IPS DF 6.9 (cell line): ENCODE measurements at regions not wholly inside any gene's neighbourhood (a gene's known extent, or its start where the extent isn't known, plus 50 kb on each side); places are given as distances from the start of the nearest gene placed in this dataset.

Source experiments
- DNase-seq: peaks from one replicate; pipeline ENCODE4 v3.0.0-alpha.2; 2013; ENCODE audit warnings: low read depth, low spot score
- H3K27ac ChIP-seq: one replicate; pipeline ENCODE4 v1.5.1; 2013; ENCODE audit warnings: low read length, control low read depth
- H3K27me3 ChIP-seq: 2 replicates; pipeline ENCODE4 v1.6.1; 2013; ENCODE audit warnings: mild to moderate bottlenecking, low read length; ENCODE audit not compliant: control insufficient read depth, insufficient read depth
- H3K36me3 ChIP-seq: 2 replicates; pipeline ENCODE4 v1.6.1; 2013; ENCODE audit warnings: low read length; ENCODE audit not compliant: control insufficient read depth, insufficient read depth
- H3K4me1 ChIP-seq: 2 replicates; pipeline ENCODE4 v1.6.1; 2013; ENCODE audit warnings: low read length; ENCODE audit not compliant: control insufficient read depth, insufficient read depth
- H3K4me3 ChIP-seq: 2 replicates; pipeline ENCODE4 v1.5.1; 2013; ENCODE audit warnings: mild to moderate bottlenecking, low read length
- H3K9me3 ChIP-seq: 2 replicates; pipeline ENCODE4 v1.6.1; 2013; ENCODE audit warnings: low read length, inconsistent platforms; ENCODE audit not compliant: control insufficient read depth, insufficient read depth
- WGBS: extraction: QIAGEN DNeasy Blood & Tissue Kit; methylation state at CpG from one replicate; pipeline ENCODE4 v1.1.7; 2013; ENCODE audit warnings: mixed read lengths, missing lambda C conversion rate; ENCODE audit not compliant: insufficient read length, insufficient coverage; 5-methylcytosine and 5-hydroxymethylcytosine counted together

- Histone ChIP-seq H3K4me1 (no peaks in the 10 kb centered on the region), H3K4me3 (no peak overlapping the region), H3K36me3 (no peaks in the 10 kb centered on the region), H3K27me3 (no peaks in the 10 kb centered on the region), H3K27ac (no peak overlapping the region), H3K9me3 (no peaks in the 10 kb centered on the region)
- 100% methylated on average over 1 of the region's 2 CpGs for WGBS
- DNase-seq = no peak
Measured at GRCh38 chr2:58671675-58672074, 430.6 kb upstream of the FANCL start.

- no peaks in the 10 kb centered on the region for H3K4me1 ChIP-seq
- no peak overlapping the region for H3K27ac ChIP-seq
- no peak overlapping the region for H3K4me3 ChIP-seq
- H3K36me3 ChIP-seq = no peaks in the 10 kb centered on the region
- H3K27me3 ChIP-seq = no peaks in the 10 kb centered on the region
- H3K9me3 ChIP-seq = no peaks in the 10 kb centered on the region
- no peak for DNase-seq
- no CpG with 5 or more reads among the region's 5 CpGs for WGBS
Measured at GRCh38 chr2:58669998-58670397, 428.9 kb upstream of the FANCL start.

- DNase-seq = no peak
Measured at GRCh38 chr2:58667137-58667774, 426.1 kb upstream of the FANCL start.

DNA sequence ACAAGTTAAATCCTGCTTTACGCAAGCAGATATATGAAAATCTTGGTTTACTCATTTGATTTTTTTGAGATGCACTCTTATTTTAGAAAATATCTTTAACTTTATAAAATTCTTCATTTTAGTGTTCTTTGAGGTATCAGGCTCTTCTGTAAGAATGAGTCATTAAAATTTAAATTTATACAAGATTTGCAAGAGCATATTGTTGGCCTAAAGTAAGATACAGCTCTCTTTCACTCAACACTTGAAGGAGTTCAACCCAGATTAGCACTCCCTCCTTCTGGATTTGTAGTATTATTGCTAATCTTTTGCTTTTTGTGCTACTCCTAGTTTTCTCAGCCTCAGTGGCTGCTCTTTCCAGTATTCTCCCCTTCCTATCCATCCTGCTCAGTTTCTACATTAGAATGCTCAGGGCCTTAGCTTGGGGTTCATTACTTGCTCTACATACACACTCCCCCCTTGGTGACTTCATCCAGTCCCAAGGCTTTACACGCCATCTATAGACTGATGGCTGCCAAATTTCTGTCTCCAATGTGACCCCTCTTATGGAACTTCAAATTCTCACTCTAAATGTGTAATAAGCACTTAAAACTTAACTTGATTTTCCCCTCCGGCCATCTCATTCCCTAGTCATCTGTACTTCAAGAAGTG, 425.3 kb upstream of the FANCL start:
- no peak overlapping the region for H3K4me3 ChIP-seq
- H3K4me1 ChIP-seq = no peaks in the 10 kb centered on the region
- no peak for DNase-seq
- H3K9me3 ChIP-seq = no peaks in the 10 kb centered on the region
- no peak overlapping the region for H3K27ac ChIP-seq
- no peaks in the 10 kb centered on the region for H3K27me3 ChIP-seq
- WGBS = no CpG with 5 or more reads among the region's 3 CpGs
- no peaks in the 10 kb centered on the region for H3K36me3 ChIP-seq

More at GRCh38 chr2:58667137-58667774, 426.1 kb upstream of the FANCL start:
- Histone ChIP-seq H3K4me1 (no peaks in the 10 kb centered on the region), H3K4me3 (no peak overlapping the region), H3K36me3 (no peaks in the 10 kb centered on the region), H3K27me3 (no peaks in the 10 kb centered on the region), H3K27ac (no peak overlapping the region), H3K9me3 (no peaks in the 10 kb centered on the region)
- WGBS = no CpG with 5 or more reads among the region's 3 CpGs

GRCh38 chr2:58665154-58665553, 424.0 kb upstream of the FANCL start:
- WGBS = no CpG with 5 or more reads among the region's 3 CpGs
- no peak for DNase-seq
- Histone ChIP-seq H3K4me3 (no peak overlapping the region), H3K9me3 (no peaks in the 10 kb centered on the region), H3K27ac (no peak overlapping the region), H3K27me3 (no peaks in the 10 kb centered on the region), H3K36me3 (no peaks in the 10 kb centered on the region), H3K4me1 (no peaks in the 10 kb centered on the region)

DNA sequence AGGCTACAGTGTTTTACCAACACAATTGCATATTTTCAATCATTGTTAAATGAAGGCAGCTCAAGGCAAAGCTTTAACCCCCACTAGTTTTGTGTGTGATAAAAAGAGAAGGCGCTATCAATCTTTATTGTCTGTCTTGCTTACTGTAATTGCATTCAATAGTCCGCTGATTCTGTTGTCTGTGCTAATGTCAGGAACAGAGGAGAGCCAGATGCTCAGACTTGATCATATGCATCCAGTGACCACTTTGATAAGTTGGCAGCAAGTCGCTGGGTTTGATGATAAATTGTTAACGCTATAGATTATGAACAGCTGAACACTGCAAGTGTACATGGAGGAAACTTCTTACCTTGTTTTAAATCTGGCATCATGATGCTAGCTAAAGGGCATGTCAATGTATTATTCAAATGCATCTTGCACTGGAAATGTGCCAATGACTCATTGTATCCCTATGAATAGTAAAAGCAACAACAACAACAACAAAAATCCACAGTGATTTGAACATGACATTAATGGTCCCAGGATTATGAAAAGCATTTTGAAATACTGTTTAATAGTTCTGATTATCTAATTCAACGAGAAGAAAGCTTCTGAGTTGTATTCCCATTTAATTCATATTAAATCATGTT, 423.5 kb upstream of the FANCL start:
- no CpG with 5 or more reads among the region's 5 CpGs for WGBS
- no peaks in the 10 kb centered on the region for H3K9me3 ChIP-seq
- H3K4me3 ChIP-seq = no peak overlapping the region
- no peaks in the 10 kb centered on the region for H3K4me1 ChIP-seq
- no peaks in the 10 kb centered on the region for H3K27me3 ChIP-seq
- DNase-seq = no peak
- H3K36me3 ChIP-seq = no peaks in the 10 kb centered on the region
- H3K27ac ChIP-seq = no peak overlapping the region

DNA sequence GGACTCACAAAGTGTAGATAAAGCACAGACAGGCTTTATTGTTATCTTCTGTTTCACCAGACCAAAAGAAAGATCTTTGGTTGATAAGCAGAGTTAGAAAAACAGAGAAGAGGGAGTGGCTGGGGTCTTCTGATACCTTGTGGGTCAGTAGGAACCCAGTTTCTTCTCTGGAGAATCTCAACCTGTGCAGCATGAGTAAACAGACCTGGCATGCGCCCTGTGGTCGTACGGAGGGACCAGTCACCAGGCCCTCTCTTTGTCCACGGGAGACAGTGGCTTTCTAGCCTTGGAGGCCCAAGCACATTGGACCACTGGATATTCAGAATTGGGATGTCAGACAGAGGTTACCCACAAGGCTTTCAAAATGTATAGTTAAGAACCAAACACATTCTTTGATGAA, 418.9 kb upstream of the FANCL start:
- no peak for DNase-seq
- no peak overlapping the region for H3K4me3 ChIP-seq
- H3K9me3 ChIP-seq = no peaks in the 10 kb centered on the region
- no peak overlapping the region for H3K27ac ChIP-seq
- no peaks in the 10 kb centered on the region for H3K27me3 ChIP-seq
- H3K36me3 ChIP-seq = no peaks in the 10 kb centered on the region
- no peaks in the 10 kb centered on the region for H3K4me1 ChIP-seq
- WGBS = no CpG with 5 or more reads among the region's 4 CpGs

GRCh38 chr2:58655152-58655551, 414.0 kb upstream of the FANCL start:
- Histone ChIP-seq H3K4me3 (no peak overlapping the region), H3K4me1 (no peaks in the 10 kb centered on the region), H3K9me3 (no peaks in the 10 kb centered on the region), H3K36me3 (no peaks in the 10 kb centered on the region), H3K27me3 (no peaks in the 10 kb centered on the region), H3K27ac (no peak overlapping the region)
- no peak for DNase-seq

GRCh38 chr2:58651930-58652329, 410.8 kb upstream of the FANCL start:
- no peaks in the 10 kb centered on the region for H3K36me3 ChIP-seq
- no peaks in the 10 kb centered on the region for H3K27me3 ChIP-seq
- DNase-seq = no peak
- no CpG with 5 or more reads among the region's 5 CpGs for WGBS
- no peak overlapping the region for H3K4me3 ChIP-seq
- no peaks in the 10 kb centered on the region for H3K9me3 ChIP-seq
- no peaks in the 10 kb centered on the region for H3K4me1 ChIP-seq
- H3K27ac ChIP-seq = no peak overlapping the region

DNA sequence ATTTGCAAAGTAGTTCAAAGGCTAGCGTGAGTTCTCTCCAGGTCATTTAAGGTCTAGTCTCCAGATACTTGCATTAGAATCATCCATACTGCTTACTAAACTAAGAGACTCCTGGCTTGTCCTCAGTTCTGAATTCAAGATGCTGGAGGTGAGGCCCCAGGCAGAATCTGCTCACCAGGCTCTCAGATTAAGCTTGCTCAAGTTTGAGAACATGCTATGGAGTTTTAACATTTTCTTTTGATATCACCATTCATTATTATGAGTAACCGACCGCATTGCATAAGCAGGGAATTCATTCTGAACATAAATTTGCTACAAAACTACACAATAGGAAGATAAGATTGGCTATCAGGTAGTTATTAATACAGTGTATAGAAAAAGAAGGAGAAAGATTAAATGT, 409.7 kb upstream of the FANCL start:
- H3K9me3 ChIP-seq = no peaks in the 10 kb centered on the region
- H3K36me3 ChIP-seq = no peaks in the 10 kb centered on the region
- no peak for DNase-seq
- no CpG with 5 or more reads among the region's 3 CpGs for WGBS
- H3K27ac ChIP-seq = no peak overlapping the region
- H3K27me3 ChIP-seq = no peaks in the 10 kb centered on the region
- H3K4me3 ChIP-seq = no peak overlapping the region
- H3K4me1 ChIP-seq = no peaks in the 10 kb centered on the region

GRCh38 chr2:58649756-58650155, 408.6 kb upstream of the FANCL start:
- Histone ChIP-seq H3K27ac (no peak overlapping the region), H3K4me3 (no peak overlapping the region), H3K9me3 (no peaks in the 10 kb centered on the region), H3K4me1 (no peaks in the 10 kb centered on the region), H3K36me3 (no peaks in the 10 kb centered on the region), H3K27me3 (no peaks in the 10 kb centered on the region)
- no CpG with 5 or more reads among the region's 2 CpGs for WGBS
- no peak for DNase-seq
